Neutrophil (primary cell): ENCODE measurements at regions not wholly inside any gene's neighbourhood (a gene's known extent, or its start where the extent isn't known, plus 50 kb on each side); places are given as distances from the start of the nearest gene placed in this dataset.

ENCODE experiments used
- H3K27ac ChIP-seq: fragments of 200-600 bp; sonication (generic); 2 replicates; pipeline ENCODE4 v1.5.1; 2016; ENCODE audit warnings: mild to moderate bottlenecking, moderate library complexity
- H3K27me3 ChIP-seq: fragments of 200-600 bp; sonication (generic); 2 replicates; pipeline ENCODE4 v1.6.0; 2016; ENCODE audit warnings: mild to moderate bottlenecking
- H3K36me3 ChIP-seq: fragments of 200-600 bp; sonication (generic); 2 replicates; pipeline ENCODE4 v1.5.1; 2017
- H3K4me1 ChIP-seq, 2 experiments: fragments of 200-600 bp in 1 of 2; sonication (generic) in 1 of 2; 1 replicate in 1 of 2; 2 replicates in 1 of 2; pipeline versions ENCODE4 v1.5.1 to v1.6.1; 2013 to 2016; ENCODE audit warnings: low read depth in 1 of 2, low read length in 1 of 2, mild to moderate bottlenecking in 1 of 2, moderate library complexity in 1 of 2; ENCODE audit not compliant: control insufficient read depth in 1 of 2, insufficient read depth in 1 of 2
- H3K4me3 ChIP-seq, 2 experiments: fragments of 200-600 bp in 1 of 2; sonication (generic) in 1 of 2; 1 replicate in 1 of 2; 2 replicates in 1 of 2; pipeline ENCODE4 v1.5.1; 2013 to 2016; ENCODE audit warnings: low read depth in 1 of 2, low read length in 1 of 2, mild to moderate bottlenecking in 1 of 2, moderate library complexity in 1 of 2
- H3K9me3 ChIP-seq: fragments of 200-600 bp; sonication (generic); 2 replicates; pipeline ENCODE4 v1.5.1; 2016
- CTCF ChIP-seq: fragments of 200-600 bp; sonication (generic); IDR thresholded peaks from 2 replicates; pipeline ENCODE4 v1.5.1; 2016; ENCODE audit warnings: antibody characterized with exemption

DNA sequence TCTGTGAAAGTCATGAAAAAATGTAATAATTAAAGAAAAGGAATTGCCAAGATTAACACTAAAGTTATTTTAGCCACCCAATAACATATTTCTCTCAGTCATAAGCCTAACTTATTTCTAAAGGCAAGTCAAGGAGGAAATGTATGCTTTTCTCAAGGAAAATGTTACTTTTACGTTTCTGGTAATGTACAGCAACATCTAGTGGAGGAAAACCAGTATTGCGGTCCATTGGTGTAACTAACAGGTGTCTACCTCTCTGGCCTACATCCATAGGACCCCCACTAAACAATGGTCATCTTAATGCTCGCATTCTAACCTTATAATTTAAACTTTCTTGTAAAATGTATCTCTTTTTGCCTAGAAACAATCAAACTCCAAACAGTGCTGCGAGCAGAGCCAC is 437.5 kb downstream of the KIF20B start:
- no peak overlapping the region for H3K27ac ChIP-seq
- no peaks in the 10 kb centered on the region for H3K36me3 ChIP-seq
- H3K27me3 ChIP-seq = no peaks in the 10 kb centered on the region
- H3K4me1 ChIP-seq = no peaks in the 10 kb centered on the region
- TF ChIP-seq CTCF = no peak
- H3K9me3 ChIP-seq = peaks cover 20% of the 10 kb centered on the region
- no peak overlapping the region for H3K4me3 ChIP-seq

DNA sequence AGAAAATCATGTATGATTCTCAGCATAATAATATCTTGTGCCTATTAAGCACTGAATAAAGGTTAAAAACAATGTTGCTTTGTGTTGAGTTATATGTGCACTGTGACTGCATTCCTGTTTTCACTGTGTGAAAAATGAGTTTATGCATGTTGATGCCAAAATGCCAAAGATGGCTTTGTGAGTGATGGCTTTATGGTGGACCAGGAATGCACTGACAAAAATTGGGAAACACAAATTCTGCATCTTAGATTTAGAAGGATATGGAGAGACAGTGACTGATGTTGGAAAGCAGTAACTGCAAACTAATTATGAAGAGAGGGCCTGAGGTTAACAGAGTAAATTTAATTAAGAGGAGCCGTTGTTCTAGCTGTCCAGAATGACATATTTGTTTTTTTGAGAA is 440.4 kb downstream of the KIF20B start:
- Histone ChIP-seq H3K27me3 (no peaks in the 10 kb centered on the region), H3K4me1 (no peaks in the 10 kb centered on the region), H3K36me3 (no peaks in the 10 kb centered on the region), H3K9me3 (peaks cover 9% of the 10 kb centered on the region), H3K27ac (no peak overlapping the region), H3K4me3 (no peak overlapping the region)
- TF ChIP-seq CTCF = no peak

DNA sequence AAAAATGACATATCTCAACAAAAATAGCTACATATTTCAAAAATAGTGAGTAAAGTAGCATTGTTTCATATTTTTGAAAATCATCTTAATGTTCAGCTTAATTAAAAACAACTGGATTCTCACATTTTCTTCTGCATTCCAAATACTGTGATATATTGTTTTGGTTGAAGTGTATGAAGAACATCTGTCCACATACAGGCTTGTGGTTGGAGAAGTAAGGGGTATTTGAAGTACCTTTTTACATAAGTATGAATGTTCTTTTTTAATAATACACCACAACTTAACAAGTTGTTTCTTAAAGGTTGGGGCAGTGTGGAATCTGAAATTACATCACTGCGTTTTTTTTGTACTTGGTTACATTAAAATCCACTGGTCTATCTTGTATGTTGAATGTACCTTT is 442.5 kb downstream of the KIF20B start:
- TF ChIP-seq CTCF = no peak
- no peaks in the 10 kb centered on the region for H3K27me3 ChIP-seq
- no peaks in the 10 kb centered on the region for H3K4me1 ChIP-seq
- H3K27ac ChIP-seq = no peak overlapping the region
- H3K9me3 ChIP-seq = no peaks in the 10 kb centered on the region
- no peaks in the 10 kb centered on the region for H3K36me3 ChIP-seq
- H3K4me3 ChIP-seq = no peak overlapping the region

DNA sequence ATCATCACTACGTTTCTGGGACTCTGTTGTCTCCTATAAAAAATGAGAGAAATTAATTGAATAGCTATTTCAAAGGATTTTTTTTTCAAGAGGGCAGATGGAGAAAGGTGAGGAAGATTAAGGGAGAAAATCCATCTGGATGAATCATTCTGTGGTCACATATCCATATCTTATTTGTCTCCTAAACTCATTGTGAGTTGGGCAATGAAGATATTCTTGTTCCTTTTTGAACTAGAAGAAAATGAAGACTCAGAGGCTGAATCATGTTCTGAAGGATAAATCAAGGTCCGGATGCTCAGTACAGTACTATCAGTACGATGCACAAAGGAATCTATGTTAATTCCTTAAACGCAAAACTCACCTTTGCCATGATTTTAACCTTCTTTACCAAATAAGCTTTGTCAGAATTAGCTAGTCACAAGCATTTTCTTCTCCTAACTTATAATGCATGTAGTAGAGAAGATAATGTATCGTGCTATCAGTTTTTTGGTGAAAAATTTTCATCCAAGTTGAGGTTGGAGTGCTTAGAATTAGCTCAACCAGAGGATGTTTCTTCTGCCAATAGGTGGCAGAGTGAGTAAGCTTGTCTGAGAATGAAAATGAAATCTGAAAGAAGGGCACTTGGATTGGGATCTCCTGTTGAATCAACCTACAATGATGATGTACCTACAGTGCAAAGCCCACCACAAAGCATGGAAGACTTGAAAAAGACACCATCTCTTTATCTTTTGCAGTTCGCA is 446.9 kb downstream of the KIF20B start:
- Histone ChIP-seq H3K36me3 (no peaks in the 10 kb centered on the region), H3K27me3 (no peaks in the 10 kb centered on the region), H3K27ac (no peak overlapping the region), H3K9me3 (no peaks in the 10 kb centered on the region), H3K4me1 (no peaks in the 10 kb centered on the region), H3K4me3 (no peak overlapping the region)
- no peak for TF ChIP-seq CTCF

DNA sequence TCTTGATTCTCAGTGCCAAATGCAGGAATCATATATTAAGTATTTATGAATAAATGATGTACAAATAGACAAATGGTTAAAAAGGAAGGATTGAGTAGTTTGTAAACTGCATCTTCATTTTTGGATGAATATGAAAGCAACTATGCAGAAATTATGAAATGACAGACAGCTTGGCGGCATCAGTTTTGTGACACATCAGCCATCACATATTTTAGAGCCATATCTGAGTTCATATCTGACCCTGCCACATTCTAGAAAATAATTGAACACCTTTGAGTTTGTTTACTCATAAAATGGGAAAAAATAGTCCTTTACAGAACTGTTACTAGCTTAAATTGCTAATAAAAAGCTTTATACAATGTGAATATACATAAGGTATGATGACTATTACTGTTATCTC is 448.2 kb downstream of the KIF20B start:
- H3K4me1 ChIP-seq = no peaks in the 10 kb centered on the region
- H3K27ac ChIP-seq = no peak overlapping the region
- no peaks in the 10 kb centered on the region for H3K36me3 ChIP-seq
- TF ChIP-seq CTCF = no peak
- H3K27me3 ChIP-seq = no peaks in the 10 kb centered on the region
- no peak overlapping the region for H3K4me3 ChIP-seq
- H3K9me3 ChIP-seq = no peaks in the 10 kb centered on the region
